H1 (cell line): ENCODE measurements at regions not wholly inside any gene's neighbourhood (a gene's known extent, or its start where the extent isn't known, plus 50 kb on each side); places are given as distances from the start of the nearest gene placed in this dataset.

Experiments
- CTCF ChIA-PET: fragments of 300-600 bp; sonication (Branson Sonifier 250); formaldehyde crosslinking; loops from one replicate; lab custom pipeline; 2021; ENCODE audit not compliant: partially characterized antibody; lab: Charles Lee
- POLR2A ChIA-PET: fragments of 300-600 bp; sonication (Branson Sonifier 250); formaldehyde crosslinking; loops from one replicate; lab custom pipeline; 2021; ENCODE audit warnings: inconsistent platforms; ENCODE audit not compliant: partially characterized antibody; lab: Charles Lee
- DNase-seq, 2 experiments: peaks; one replicate each; pipeline versions ENCODE4 v3.0.0 to v3.0.0-alpha.2; 2010 to 2022; ENCODE audit warnings: low spot score in 2 of 2, low read depth in 1 of 2, mixed read lengths in 1 of 2
- FAIRE-seq: peaks from 2 replicates; lab custom pipeline; 2011; peaks lifted over from hg19 to GRCh38; lab: Jason Lieb, UNC
- H2AFZ ChIP-seq: 2 replicates; pipeline ENCODE4 v1.8.1; 2012; ENCODE audit warnings: low read length, inconsistent platforms
- H2AK5ac ChIP-seq: 2 replicates; pipeline ENCODE4 v1.6.1; 2013; ENCODE audit warnings: low read depth, low read length
- H2BK120ac ChIP-seq: replicated peaks from 2 replicates; pipeline ENCODE3; 2013; ENCODE audit warnings: low read depth, low read length, inconsistent platforms
- H2BK12ac ChIP-seq: 2 replicates; pipeline ENCODE4 v1.6.1; 2013; ENCODE audit warnings: low read depth, low read length
- H2BK15ac ChIP-seq: 2 replicates; pipeline ENCODE4 v1.6.1; 2013; ENCODE audit warnings: low read length
- H2BK20ac ChIP-seq: 2 replicates; pipeline ENCODE4 v1.6.1; 2013; ENCODE audit warnings: low read length
- H2BK5ac ChIP-seq: 2 replicates; pipeline ENCODE4 v1.6.1; 2013; ENCODE audit warnings: low read depth, low read length
- H3K14ac ChIP-seq: 2 replicates; pipeline ENCODE4 v1.6.1; 2013; ENCODE audit warnings: inconsistent platforms; ENCODE audit not compliant: insufficient read length
- H3K18ac ChIP-seq: 2 replicates; pipeline ENCODE4 v1.6.1; 2013; ENCODE audit warnings: low read length; ENCODE audit errors: extremely low read depth
- H3K23ac ChIP-seq: 2 replicates; pipeline ENCODE4 v1.6.1; 2013; ENCODE audit warnings: inconsistent platforms; ENCODE audit not compliant: insufficient read length
- H3K23me2 ChIP-seq: 2 replicates; pipeline ENCODE4 v1.6.1; 2013; ENCODE audit warnings: low read depth, low read length
- H3K27ac ChIP-seq: 2 replicates; pipeline ENCODE4 v1.6.1; 2011; ENCODE audit warnings: low read depth, low read length, inconsistent platforms
- H3K27me3 ChIP-seq, 4 experiments: replicated peaks in 1 of 4; 1 replicate in 1 of 4; 2 replicates in 3 of 4; pipeline versions ENCODE4 v1.6.1 to v1.8.1; 2011 to 2013; ENCODE audit warnings: low read length in 3 of 4, mild to moderate bottlenecking in 3 of 4, inconsistent platforms in 2 of 4, mixed read lengths in 2 of 4, moderate library complexity in 1 of 4; ENCODE audit not compliant: control insufficient read depth in 3 of 4, insufficient read depth in 3 of 4; ENCODE audit errors: extremely low read depth in 1 of 4
- H3K36me3 ChIP-seq, 4 experiments: 2 replicates each; pipeline versions ENCODE4 v1.6.1 to v1.8.1; 2011 to 2013; ENCODE audit warnings: mild to moderate bottlenecking in 4 of 4, low read length in 3 of 4, moderate library complexity in 2 of 4, control low read depth in 1 of 4, inconsistent platforms in 1 of 4; ENCODE audit not compliant: insufficient read depth in 4 of 4, control insufficient read depth in 2 of 4
- H3K4ac ChIP-seq: replicated peaks from 2 replicates; pipeline ENCODE3; 2013; ENCODE audit warnings: low read length, low read depth, mixed read lengths, inconsistent platforms; ENCODE audit not compliant: insufficient read length
- H3K4me1 ChIP-seq, 4 experiments: replicated peaks in 1 of 4; 1 replicate in 1 of 4; 2 replicates in 3 of 4; pipeline versions ENCODE4 v1.6.1 to v1.8.1; 2011 to 2013; ENCODE audit warnings: low read length in 3 of 4, inconsistent platforms in 2 of 4, mixed read lengths in 1 of 4; ENCODE audit not compliant: insufficient read depth in 4 of 4, control insufficient read depth in 3 of 4
- H3K4me2 ChIP-seq, 2 experiments: 2 replicates each; pipeline versions ENCODE4 v1.6.1 to v1.8.1; 2011 to 2013; ENCODE audit warnings: low read depth in 2 of 2, low read length in 2 of 2, control low read depth in 1 of 2, inconsistent platforms in 1 of 2, mild to moderate bottlenecking in 1 of 2; ENCODE audit not compliant: insufficient read depth in 1 of 2
- H3K4me3 ChIP-seq, 4 experiments: fragments of 200-600, 300-600 bp in 1 of 4; sonication (generic), shearing (Covaris generic), sonication (Bioruptor Twin) in 1 of 4; 2 replicates each; pipeline versions ENCODE4 v1.5.1 to v1.8.1; 2011 to 2016; ENCODE audit warnings: low read length in 4 of 4, low read depth in 3 of 4, control low read depth in 2 of 4, inconsistent platforms in 2 of 4, mild to moderate bottlenecking in 2 of 4, mixed read lengths in 1 of 4, moderate library complexity in 1 of 4; ENCODE audit not compliant: insufficient read depth in 2 of 4; ENCODE audit errors: extremely low read depth in 1 of 4
- H3K56ac ChIP-seq: replicated peaks from 2 replicates; pipeline ENCODE3; 2013; ENCODE audit warnings: low read depth, mild to moderate bottlenecking, mixed read lengths, low read length, inconsistent platforms; ENCODE audit not compliant: insufficient read length
- H3K79me1 ChIP-seq: 2 replicates; pipeline ENCODE4 v1.6.1; 2013; ENCODE audit warnings: low read depth, low read length, control low read depth
- H3K79me2 ChIP-seq, 2 experiments: 2 replicates each; pipeline versions ENCODE4 v1.6.1 to v1.8.1; 2012 to 2013; ENCODE audit warnings: low read length in 2 of 2, mild to moderate bottlenecking in 2 of 2, inconsistent platforms in 1 of 2; ENCODE audit not compliant: insufficient read depth in 2 of 2, control insufficient read depth in 1 of 2
- H3K9ac ChIP-seq, 4 experiments: replicated peaks in 1 of 4; 1 replicate in 1 of 4; 2 replicates in 3 of 4; pipeline versions ENCODE4 v1.6.1 to v1.8.1; 2011 to 2013; ENCODE audit warnings: low read depth in 3 of 4, low read length in 3 of 4, control low read depth in 2 of 4, mild to moderate bottlenecking in 2 of 4, moderate library complexity in 2 of 4, inconsistent platforms in 1 of 4; ENCODE audit errors: extremely low read depth in 1 of 4
- H3K9me3 ChIP-seq, 2 experiments: 2 replicates each; pipeline versions ENCODE4 v1.6.1 to v1.8.1; 2012 to 2013; ENCODE audit warnings: mild to moderate bottlenecking in 2 of 2, moderate library complexity in 2 of 2, control low read depth in 1 of 2, inconsistent platforms in 1 of 2, low read depth in 1 of 2, low read length in 1 of 2, mixed read lengths in 1 of 2; ENCODE audit not compliant: insufficient read depth in 2 of 2
- H4K20me1 ChIP-seq, 2 experiments: replicated peaks in 1 of 2; 2 replicates each; pipeline versions ENCODE3 to v1.8.1; 2011 to 2013; ENCODE audit warnings: inconsistent platforms in 2 of 2, low read length in 2 of 2, mild to moderate bottlenecking in 1 of 2; ENCODE audit not compliant: insufficient read depth in 2 of 2, control insufficient read depth in 1 of 2
- H4K5ac ChIP-seq: 2 replicates; pipeline ENCODE4 v1.6.1; 2013; ENCODE audit warnings: low read length, low read depth, mixed read lengths, inconsistent platforms; ENCODE audit not compliant: insufficient read length
- H4K8ac ChIP-seq: 2 replicates; pipeline ENCODE4 v1.8.0; 2013; ENCODE audit warnings: mild to moderate bottlenecking, moderate library complexity, low read length, inconsistent platforms; ENCODE audit not compliant: insufficient read depth; ENCODE audit errors: extremely low read depth
- H4K91ac ChIP-seq: replicated peaks from 2 replicates; pipeline ENCODE3; 2013; ENCODE audit warnings: low read length, mixed read lengths, inconsistent platforms; ENCODE audit not compliant: insufficient read length
- ASH2L ChIP-seq: fragments of 200-600, 300-600 bp; sonication (generic); IDR thresholded peaks from one replicate; pipeline ENCODE4 v1.7.1; 2017; ENCODE audit warnings: low read length
- BACH1 ChIP-seq: IDR thresholded peaks from 2 replicates; pipeline ENCODE4 v1.6.1; 2012; ENCODE audit warnings: low read length, improper control_type of control experiment
- CBX5 ChIP-seq: fragments of 300-800, 300-1000 bp; sonication (generic); IDR thresholded peaks from 2 replicates; pipeline ENCODE4 v1.7.1; 2016; ENCODE audit warnings: antibody characterized with exemption, low read length, low read depth
- EZH2 ChIP-seq: fragments of 200-600 bp; sonication (generic); IDR thresholded peaks from 2 replicates; pipeline ENCODE4 v1.7.1; 2012; ENCODE audit warnings: low read depth, mild to moderate bottlenecking, moderate library complexity, low read length, inconsistent platforms; ENCODE audit not compliant: severe bottlenecking
- HDAC2 ChIP-seq, 2 experiments: fragments of 300-600 bp in 1 of 2; sonication (generic) in 1 of 2; IDR thresholded peaks; 2 replicates each; pipeline ENCODE4 v1.6.1; 2011 to 2012; ENCODE audit warnings: low read depth in 2 of 2, low read length in 2 of 2, mild to moderate bottlenecking in 2 of 2, moderate library complexity in 2 of 2, borderline replicate concordance in 1 of 2, inconsistent platforms in 1 of 2
- KDM5A ChIP-seq: fragments of 200-600 bp; IDR thresholded peaks from 2 replicates; pipeline ENCODE4 v1.7.1; 2012; ENCODE audit warnings: mild to moderate bottlenecking, low read length, inconsistent platforms, mixed read lengths
- SIRT6 ChIP-seq: IDR thresholded peaks from one replicate; pipeline ENCODE4 v1.7.1; 2012; ENCODE audit warnings: low read length, inconsistent platforms
- SIX5 ChIP-seq: IDR thresholded peaks from 2 replicates; pipeline ENCODE4 v1.6.1; 2011; ENCODE audit warnings: mild to moderate bottlenecking, low read depth, low read length
- SP2 ChIP-seq: IDR thresholded peaks from 2 replicates; pipeline ENCODE4 v1.6.1; 2012; ENCODE audit warnings: mild to moderate bottlenecking, low read length, inconsistent platforms
- YY1 ChIP-seq: IDR thresholded peaks from 2 replicates; pipeline ENCODE4 v1.6.1; 2011; ENCODE audit warnings: low read depth, mild to moderate bottlenecking, low read length
- TF ChIP-seq, protein P1 (sequence below): IDR thresholded peaks from 2 replicates; pipeline ENCODE4 v1.6.1; 2011; ENCODE audit warnings: low read depth, mild to moderate bottlenecking, low read length; ENCODE audit not compliant: insufficient read depth

DNA sequence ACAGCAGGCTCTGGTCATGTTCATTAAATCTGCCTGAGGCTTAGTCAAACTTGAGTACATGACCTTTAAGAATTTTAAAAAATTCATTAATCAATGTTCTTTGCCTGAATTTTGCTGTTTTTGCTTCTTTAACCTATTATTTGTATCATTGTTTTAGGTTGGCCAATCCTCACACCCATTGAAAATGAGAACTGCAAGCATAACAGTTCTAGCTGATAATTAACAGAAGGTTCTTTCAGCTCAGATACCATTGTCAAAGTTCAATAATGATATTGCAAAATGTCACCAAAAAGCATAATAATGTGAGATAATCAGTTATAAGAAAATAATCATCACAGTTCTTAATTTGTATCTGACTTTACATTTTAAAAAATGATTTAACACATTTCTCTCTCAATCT, 583.1 kb downstream of the TFAP2A start:
- Histone ChIP-seq H3K9me3 (no peaks in the 10 kb centered on the region), H3K79me2 (no peaks in the 10 kb centered on the region), H4K5ac (no peak overlapping the region), H4K8ac (no peak overlapping the region), H2AK5ac (no peak overlapping the region), H3K9ac (no peak overlapping the region), H3K27me3 (no peaks in the 10 kb centered on the region), H2BK120ac (no peak overlapping the region), H3K23ac (no peak overlapping the region), H2BK20ac (no peak overlapping the region), H3K4me3 (no peak overlapping the region), H3K4me2 (no peak overlapping the region), H4K20me1 (no peaks in the 10 kb centered on the region), H3K23me2 (no peaks in the 10 kb centered on the region), H2AFZ (no peak overlapping the region), H3K56ac (no peak overlapping the region), H2BK5ac (no peak overlapping the region), H3K4me1 (no peaks in the 10 kb centered on the region), H3K14ac (no peak overlapping the region), H3K36me3 (no peaks in the 10 kb centered on the region), H3K79me1 (no peaks in the 10 kb centered on the region), H3K4ac (no peak overlapping the region), H2BK12ac (no peak overlapping the region), H3K27ac (no peak overlapping the region), H2BK15ac (no peak overlapping the region), H4K91ac (no peak overlapping the region), H3K18ac (no peak overlapping the region)
- TF ChIP-seq CBX5 (no peak), SP2 (no peak), KDM5A (no peak), SIX5 (no peak), EZH2 (no peak), SIRT6 (no peak), YY1 (no peak), BACH1 (no peak), HDAC2 (IDR thresholded peaks at IDR 0.05; ENCODE audit: borderline replicate concordance in 1 of 2, low read depth in 2 of 2, low read length in 2 of 2) (no peak), ASH2L (no peak)
- TF ChIP-seq, protein P1, sequence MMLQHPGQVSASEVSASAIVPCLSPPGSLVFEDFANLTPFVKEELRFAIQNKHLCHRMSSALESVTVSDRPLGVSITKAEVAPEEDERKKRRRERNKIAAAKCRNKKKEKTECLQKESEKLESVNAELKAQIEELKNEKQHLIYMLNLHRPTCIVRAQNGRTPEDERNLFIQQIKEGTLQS = no peak
- FAIRE-seq (no peak), DNase-seq (no peak)
- CTCF ChIA-PET = no interaction called here
- POLR2A ChIA-PET = no interaction called here
